DOHH2 (cell line): ENCODE measurements at regions not wholly inside any gene's neighbourhood (a gene's known extent, or its start where the extent isn't known, plus 50 kb on each side); places are given as distances from the start of the nearest gene placed in this dataset.

Experiments
- H3F3A ChIP-seq: fragments of 200-600 bp; sonication (generic), shearing (Covaris generic); 2 replicates; pipeline ENCODE4 v1.6.0; 2016; ENCODE audit warnings: antibody characterized with exemption, mild to moderate bottlenecking; ENCODE audit not compliant: control insufficient read depth, insufficient read depth
- H3K27ac ChIP-seq: fragments of 200-600 bp; sonication (generic); 2 replicates; pipeline ENCODE4 v1.5.1; 2014; ENCODE audit warnings: low read depth, mild to moderate bottlenecking, low read length, moderate library complexity
- H3K27me3 ChIP-seq: fragments of 200-600 bp; sonication (generic); 2 replicates; pipeline ENCODE4 v1.6.1; 2014; ENCODE audit warnings: mild to moderate bottlenecking, low read length, mixed read lengths; ENCODE audit not compliant: control insufficient read depth
- H3K36me3 ChIP-seq: fragments of 200-600 bp; sonication (generic); 2 replicates; pipeline ENCODE4 v1.6.1; 2014; ENCODE audit warnings: mild to moderate bottlenecking, low read length, moderate library complexity, mixed read lengths; ENCODE audit not compliant: control insufficient read depth
- H3K4me1 ChIP-seq: fragments of 200-600 bp; sonication (generic); 2 replicates; pipeline ENCODE4 v1.6.1; 2014; ENCODE audit warnings: mild to moderate bottlenecking, low read length, mixed read lengths; ENCODE audit not compliant: control insufficient read depth
- H3K4me2 ChIP-seq: fragments of 200-600 bp; sonication (generic); 2 replicates; pipeline ENCODE4 v1.6.0; 2014; ENCODE audit warnings: mild to moderate bottlenecking, low read length, moderate library complexity
- H3K4me3 ChIP-seq: fragments of 200-600 bp; sonication (generic); 2 replicates; pipeline ENCODE4 v1.5.1; 2014; ENCODE audit warnings: mild to moderate bottlenecking, low read length, mixed read lengths
- H3K79me2 ChIP-seq: fragments of 200-600 bp; sonication (generic); 2 replicates; pipeline ENCODE4 v1.6.1; 2014; ENCODE audit warnings: mild to moderate bottlenecking, low read length, mixed read lengths; ENCODE audit not compliant: control insufficient read depth
- H3K9me2 ChIP-seq: fragments of 200-600 bp; sonication (generic); replicated peaks from 2 replicates; pipeline ENCODE4 v1.6.1; 2014; ENCODE audit warnings: mild to moderate bottlenecking, low read length, mixed read lengths; ENCODE audit not compliant: control insufficient read depth
- H3K9me3 ChIP-seq: fragments of 200-600 bp; sonication (generic); 2 replicates; pipeline ENCODE4 v1.6.1; 2014; ENCODE audit warnings: antibody characterized with exemption, low read length, mixed read lengths; ENCODE audit not compliant: control insufficient read depth, insufficient read depth
- H4K20me1 ChIP-seq: fragments of 200-600 bp; sonication (generic); 2 replicates; pipeline ENCODE4 v1.6.0; 2014; ENCODE audit warnings: low read depth, mild to moderate bottlenecking, antibody characterized with exemption, low read length, moderate library complexity; ENCODE audit not compliant: control insufficient read depth, insufficient read depth
- EZH2phosphoT487 ChIP-seq: fragments of 200-600 bp; sonication (generic); IDR thresholded peaks from 2 replicates; pipeline ENCODE4 v1.6.1; 2017; ENCODE audit warnings: borderline replicate concordance, mild to moderate bottlenecking, antibody characterized with exemption, low read length, moderate library complexity, mixed read lengths
- TF ChIP-seq, protein P1 (sequence below): fragments of 200-600 bp; sonication (generic); IDR thresholded peaks from one replicate; pipeline ENCODE4 v1.5.1; 2014; ENCODE audit warnings: antibody characterized with exemption, mild to moderate bottlenecking, low read depth, low read length; ENCODE audit not compliant: poor library complexity, severe bottlenecking

DNA sequence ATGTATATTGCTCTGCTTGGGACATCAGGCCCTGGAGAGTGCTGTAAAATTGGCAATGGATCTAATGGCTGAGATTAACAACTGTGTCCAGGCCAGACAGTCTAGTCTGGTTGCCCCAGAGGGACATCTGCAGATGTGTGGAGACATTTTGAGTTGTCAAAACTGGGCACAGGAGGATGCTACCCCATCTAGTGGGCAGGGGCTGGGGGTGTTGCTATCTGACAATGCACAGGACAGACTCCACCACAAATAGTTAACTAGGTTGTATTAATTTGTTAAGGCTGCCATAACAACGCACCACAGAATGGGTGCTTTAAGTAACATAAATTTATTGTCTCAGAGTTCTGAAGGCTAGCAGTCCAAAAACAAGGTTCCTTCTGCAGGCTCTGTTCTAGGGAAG lies 302.5 kb upstream of the AMIGO2 start:
- Histone ChIP-seq H3K79me2 (no peaks in the 10 kb centered on the region), H3K4me3 (no peak overlapping the region), H3K9me2 (no peaks in the 10 kb centered on the region), H3K4me2 (no peak overlapping the region), H3K36me3 (no peaks in the 10 kb centered on the region), H3F3A (no peaks in the 10 kb centered on the region), H3K4me1 (peaks cover 19% of the 10 kb centered on the region), H3K27ac (no peak overlapping the region), H4K20me1 (no peaks in the 10 kb centered on the region), H3K27me3 (peaks cover 11% of the 10 kb centered on the region), H3K9me3 (no peaks in the 10 kb centered on the region)
- TF ChIP-seq, protein P1, sequence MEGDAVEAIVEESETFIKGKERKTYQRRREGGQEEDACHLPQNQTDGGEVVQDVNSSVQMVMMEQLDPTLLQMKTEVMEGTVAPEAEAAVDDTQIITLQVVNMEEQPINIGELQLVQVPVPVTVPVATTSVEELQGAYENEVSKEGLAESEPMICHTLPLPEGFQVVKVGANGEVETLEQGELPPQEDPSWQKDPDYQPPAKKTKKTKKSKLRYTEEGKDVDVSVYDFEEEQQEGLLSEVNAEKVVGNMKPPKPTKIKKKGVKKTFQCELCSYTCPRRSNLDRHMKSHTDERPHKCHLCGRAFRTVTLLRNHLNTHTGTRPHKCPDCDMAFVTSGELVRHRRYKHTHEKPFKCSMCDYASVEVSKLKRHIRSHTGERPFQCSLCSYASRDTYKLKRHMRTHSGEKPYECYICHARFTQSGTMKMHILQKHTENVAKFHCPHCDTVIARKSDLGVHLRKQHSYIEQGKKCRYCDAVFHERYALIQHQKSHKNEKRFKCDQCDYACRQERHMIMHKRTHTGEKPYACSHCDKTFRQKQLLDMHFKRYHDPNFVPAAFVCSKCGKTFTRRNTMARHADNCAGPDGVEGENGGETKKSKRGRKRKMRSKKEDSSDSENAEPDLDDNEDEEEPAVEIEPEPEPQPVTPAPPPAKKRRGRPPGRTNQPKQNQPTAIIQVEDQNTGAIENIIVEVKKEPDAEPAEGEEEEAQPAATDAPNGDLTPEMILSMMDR = no peak
- TF ChIP-seq EZH2phosphoT487 = no peak

- H3K9me2 ChIP-seq = no peaks in the 10 kb centered on the region
- no peak for TF ChIP-seq EZH2phosphoT487
- TF ChIP-seq, protein P1 = no peak
- peaks cover 14% of the 10 kb centered on the region for H3K4me1 ChIP-seq
- H3K27ac ChIP-seq = no peak overlapping the region
- no peaks in the 10 kb centered on the region for H3F3A ChIP-seq
- peaks cover 5% of the 10 kb centered on the region; the same call in 1 of the 2 replicates for H3K27me3 ChIP-seq
- no peaks in the 10 kb centered on the region for H3K9me3 ChIP-seq
- no peaks in the 10 kb centered on the region for H3K36me3 ChIP-seq
- no peak overlapping the region for H3K4me2 ChIP-seq
- no peaks in the 10 kb centered on the region for H3K79me2 ChIP-seq
- no peak overlapping the region for H3K4me3 ChIP-seq
- no peaks in the 10 kb centered on the region for H4K20me1 ChIP-seq
Measured at GRCh38 chr12:47378907-47379306, 299.1 kb upstream of the AMIGO2 start.

- H3K4me1 ChIP-seq = peaks cover 7% of the 10 kb centered on the region
- no peak for TF ChIP-seq EZH2phosphoT487
- TF ChIP-seq, protein P1 = no peak
- no peaks in the 10 kb centered on the region for H4K20me1 ChIP-seq
- H3K4me3 ChIP-seq = no peak overlapping the region
- no peak overlapping the region for H3K4me2 ChIP-seq
- H3F3A ChIP-seq = no peaks in the 10 kb centered on the region
- peaks cover 5% of the 10 kb centered on the region; the same call in 1 of the 2 replicates for H3K27me3 ChIP-seq
- H3K27ac ChIP-seq = no peak overlapping the region
- H3K9me2 ChIP-seq = no peaks in the 10 kb centered on the region
- H3K79me2 ChIP-seq = no peaks in the 10 kb centered on the region
- no peaks in the 10 kb centered on the region for H3K9me3 ChIP-seq
- no peaks in the 10 kb centered on the region for H3K36me3 ChIP-seq
Measured at GRCh38 chr12:47378222-47378582, 298.4 kb upstream of the AMIGO2 start.
